KMS-11 (cell line): ENCODE measurements at regions not wholly inside any gene's neighbourhood (a gene's known extent, or its start where the extent isn't known, plus 50 kb on each side); places are given as distances from the start of the nearest gene placed in this dataset.

ENCODE experiments used
- H2AFZ ChIP-seq: fragments of 200-600 bp; sonication (generic); 2 replicates; pipeline ENCODE4 v1.6.1; 2016; ENCODE audit warnings: antibody characterized with exemption, mixed run types, low read depth
- H3K27ac ChIP-seq: fragments of 200-600 bp; sonication (generic); 2 replicates; pipeline ENCODE4 v1.6.1; 2016; ENCODE audit warnings: mild to moderate bottlenecking, mixed run types
- H3K27me3 ChIP-seq: fragments of 200-600 bp; sonication (generic); 2 replicates; pipeline ENCODE4 v1.6.1; 2017; ENCODE audit warnings: mild to moderate bottlenecking, low read depth, mixed run types, moderate library complexity; ENCODE audit not compliant: insufficient read depth
- H3K36me3 ChIP-seq: fragments of 200-600 bp; sonication (generic); 2 replicates; pipeline ENCODE4 v1.6.1; 2017; ENCODE audit warnings: mild to moderate bottlenecking, mixed run types; ENCODE audit not compliant: insufficient read depth
- H3K4me1 ChIP-seq: fragments of 200-600 bp; sonication (generic); 2 replicates; pipeline ENCODE4 v1.6.1; 2016; ENCODE audit warnings: mild to moderate bottlenecking, low read depth, mixed run types; ENCODE audit not compliant: poor library complexity, severe bottlenecking
- H3K4me2 ChIP-seq: fragments of 200-600 bp; sonication (generic); 2 replicates; pipeline ENCODE4 v1.7.0; 2016; ENCODE audit warnings: mild to moderate bottlenecking, mixed run types
- H3K4me3 ChIP-seq: fragments of 200-600 bp; sonication (generic); IDR thresholded peaks from 2 replicates; pipeline ENCODE4 v1.6.1; 2017; ENCODE audit warnings: low read depth, low read length, mixed read lengths; ENCODE audit not compliant: insufficient read depth
- H3K79me2 ChIP-seq: fragments of 200-600 bp; sonication (generic); 2 replicates; pipeline ENCODE4 v1.6.1; 2016; ENCODE audit warnings: low read depth, mixed run types; ENCODE audit not compliant: insufficient read depth
- H3K9ac ChIP-seq: fragments of 200-600 bp; sonication (generic); 2 replicates; pipeline ENCODE4 v1.6.1; 2016; ENCODE audit warnings: mild to moderate bottlenecking, mixed run types
- H4K20me1 ChIP-seq: fragments of 200-600 bp; sonication (generic); 2 replicates; pipeline ENCODE4 v1.6.1; 2016; ENCODE audit warnings: mild to moderate bottlenecking, mixed run types; ENCODE audit not compliant: insufficient read depth
- CTCF ChIP-seq: fragments of 200-600 bp; sonication (generic); conservative IDR thresholded peaks from 2 replicates; pipeline ENCODE4 v1.6.1; 2017; ENCODE audit warnings: low read depth, mild to moderate bottlenecking, antibody characterized with exemption, low read length, moderate library complexity, mixed read lengths

- Histone ChIP-seq H4K20me1 (no peaks in the 10 kb centered on the region), H3K4me1 (peaks cover 21% of the 10 kb centered on the region), H2AFZ (no peak overlapping the region), H3K4me3 (no peak overlapping the region), H3K79me2 (no peaks in the 10 kb centered on the region), H3K27me3 (no peaks in the 10 kb centered on the region), H3K9ac (no peak overlapping the region), H3K36me3 (no peaks in the 10 kb centered on the region), H3K4me2 (no peak overlapping the region), H3K27ac (no peak overlapping the region)
- no peak for TF ChIP-seq CTCF
Observed at GRCh38 chr14:22024137-22024536, 350.5 kb upstream of the OR4E1 start.

- no peak overlapping the region for H3K9ac ChIP-seq
- no peak overlapping the region for H3K4me2 ChIP-seq
- no peaks in the 10 kb centered on the region for H3K79me2 ChIP-seq
- no peak overlapping the region for H3K4me3 ChIP-seq
- no peaks in the 10 kb centered on the region for H4K20me1 ChIP-seq
- H3K27me3 ChIP-seq = no peaks in the 10 kb centered on the region
- no peak for TF ChIP-seq CTCF
- no peak overlapping the region for H2AFZ ChIP-seq
- H3K36me3 ChIP-seq = no peaks in the 10 kb centered on the region
- no peak overlapping the region for H3K27ac ChIP-seq
- H3K4me1 ChIP-seq = no peaks in the 10 kb centered on the region
Observed at GRCh38 chr14:22018890-22019289, 345.3 kb upstream of the OR4E1 start.

GRCh38 chr14:22012452-22012851 is 338.8 kb upstream of the OR4E1 start:
- H3K4me1 ChIP-seq = no peaks in the 10 kb centered on the region
- no peak overlapping the region for H3K27ac ChIP-seq
- no peak overlapping the region for H3K4me3 ChIP-seq
- H3K9ac ChIP-seq = no peak overlapping the region
- H3K4me2 ChIP-seq = no peak overlapping the region
- no peaks in the 10 kb centered on the region for H3K36me3 ChIP-seq
- no peaks in the 10 kb centered on the region for H3K79me2 ChIP-seq
- no peaks in the 10 kb centered on the region for H4K20me1 ChIP-seq
- no peak for TF ChIP-seq CTCF
- no peaks in the 10 kb centered on the region for H3K27me3 ChIP-seq
- H2AFZ ChIP-seq = no peak overlapping the region

- no peak overlapping the region for H3K4me3 ChIP-seq
- H3K79me2 ChIP-seq = no peaks in the 10 kb centered on the region
- H3K9ac ChIP-seq = no peak overlapping the region
- H3K27ac ChIP-seq = no peak overlapping the region
- H2AFZ ChIP-seq = no peak overlapping the region
- no peak overlapping the region for H3K4me2 ChIP-seq
- no peaks in the 10 kb centered on the region for H3K27me3 ChIP-seq
- TF ChIP-seq CTCF = no peak
- no peaks in the 10 kb centered on the region for H3K4me1 ChIP-seq
- H4K20me1 ChIP-seq = no peaks in the 10 kb centered on the region
- H3K36me3 ChIP-seq = no peaks in the 10 kb centered on the region
Observed at GRCh38 chr14:22011253-22011642, 337.6 kb upstream of the OR4E1 start.
